8988T (cell line): ENCODE measurements at regions not wholly inside any gene's neighbourhood (a gene's known extent, or its start where the extent isn't known, plus 50 kb on each side); places are given as distances from the start of the nearest gene placed in this dataset.

Experiments used
- DNase-seq: peaks from one replicate; pipeline ENCODE4 v3.0.0; 2011

- DNase-seq = no peak
These were observed 83.3 kb downstream of the EDEM1 start for GRCh38 chr3:5270666-5271371.

DNA sequence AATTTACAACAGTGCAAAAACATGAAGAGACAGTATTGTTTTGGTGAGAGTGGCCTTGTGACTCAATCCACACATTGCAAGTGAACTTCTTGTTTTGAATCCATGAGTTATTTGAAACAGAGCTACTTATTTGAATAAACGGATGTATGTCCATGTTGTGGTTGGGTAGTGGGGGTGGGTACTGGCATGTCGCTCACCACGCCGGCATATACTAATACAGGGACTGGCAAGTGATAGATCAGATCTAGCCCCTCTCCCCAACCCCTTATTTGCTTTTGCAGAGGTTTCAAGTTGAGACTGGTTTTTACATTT, 83.8 kb downstream of the EDEM1 start:
- no peak for DNase-seq

- no peak for DNase-seq
These were observed 84.9 kb downstream of the EDEM1 start for GRCh38 chr3:5272387-5272786.

DNA sequence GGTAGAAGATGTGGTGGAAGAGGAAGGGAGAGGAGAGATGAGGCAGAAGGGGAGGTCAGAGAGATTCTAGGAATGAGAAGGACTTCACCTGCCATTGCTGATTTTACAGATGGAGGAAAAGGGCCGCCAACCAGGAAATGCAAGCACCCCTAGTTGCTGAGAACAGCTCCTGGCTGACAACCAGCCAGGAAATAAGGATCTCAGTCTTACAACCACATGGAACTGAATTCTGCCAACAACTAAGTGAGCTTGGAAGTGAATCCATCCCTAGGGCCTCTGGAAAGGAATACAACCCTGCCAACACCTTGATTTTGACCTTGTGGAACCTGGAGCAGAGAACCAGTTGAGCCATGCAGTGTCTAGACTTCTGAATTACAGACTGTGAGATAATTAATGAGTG, 86.6 kb downstream of the EDEM1 start:
- no peak for DNase-seq

GRCh38 chr3:5275529-5275928, 88.0 kb downstream of the EDEM1 start:
- no peak for DNase-seq

DNA sequence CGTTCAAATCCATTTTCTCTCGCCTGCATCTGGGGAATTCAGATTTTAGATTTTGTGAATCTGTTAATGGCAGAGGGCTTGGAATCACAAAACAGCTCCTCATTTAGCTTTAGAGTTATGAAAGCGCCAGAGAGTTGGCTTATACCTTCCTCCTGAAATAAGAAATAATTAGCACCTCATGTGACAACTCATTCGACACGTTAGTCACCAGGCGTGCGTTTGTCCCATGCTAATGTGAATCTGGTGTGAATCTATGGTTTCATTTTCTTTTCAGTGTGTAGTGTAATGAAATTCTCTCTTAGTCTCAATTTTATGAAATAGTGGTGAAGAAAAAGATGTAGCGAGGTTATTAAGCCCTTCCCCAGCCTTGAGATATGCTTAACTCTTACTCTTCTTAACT, 89.4 kb downstream of the EDEM1 start:
- DNase-seq = no peak

DNA sequence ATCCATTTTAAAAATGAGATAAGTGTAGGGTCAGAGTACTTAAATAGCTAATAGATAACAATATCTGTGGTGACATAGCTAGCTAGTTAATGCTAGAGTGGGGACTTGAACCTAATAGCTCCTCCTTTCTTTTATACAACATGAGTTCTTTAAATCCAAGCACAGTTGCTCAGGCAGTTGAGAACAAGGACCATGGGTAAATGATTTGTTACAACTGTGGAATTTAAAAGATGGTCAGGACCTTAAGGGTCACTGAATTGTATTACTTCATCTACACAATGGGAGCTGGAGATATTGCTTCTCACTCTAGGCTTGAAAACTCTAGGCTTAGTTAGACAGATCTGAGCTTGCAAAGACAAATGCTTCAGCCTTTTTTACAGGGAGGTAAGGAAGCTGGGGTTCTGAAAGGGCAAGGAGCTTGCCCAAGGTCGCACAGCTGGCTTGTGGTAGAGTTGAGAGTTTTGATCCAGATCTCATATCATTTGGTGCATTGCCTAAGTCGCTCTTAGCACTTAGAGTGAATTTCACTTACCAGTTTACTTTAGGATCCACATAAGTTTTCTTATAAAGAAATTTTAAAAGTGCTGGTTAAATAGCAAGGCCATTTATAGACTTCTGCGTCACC, 90.2 kb downstream of the EDEM1 start:
- DNase-seq = no peak

DNA sequence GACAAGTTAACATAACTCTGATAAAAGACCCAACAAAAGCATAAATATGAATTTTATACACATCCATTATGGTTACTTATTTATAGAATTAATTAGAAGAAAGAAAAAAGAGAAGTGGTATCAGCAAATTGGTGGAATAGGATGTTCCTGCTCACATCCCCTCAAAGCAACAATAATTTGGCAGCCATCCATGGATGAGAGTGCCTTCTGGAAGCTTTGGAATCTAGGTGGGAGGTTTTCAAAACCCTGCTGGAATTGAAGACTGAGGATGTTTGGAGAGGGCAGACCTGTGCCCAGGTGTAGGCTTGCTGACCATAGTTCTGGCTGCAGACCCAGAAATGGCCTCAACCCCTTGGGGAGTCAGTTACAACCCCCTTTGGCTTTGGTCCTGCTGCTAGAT, 91.2 kb downstream of the EDEM1 start:
- no peak for DNase-seq

- DNase-seq = no peak
These were observed 95.2 kb downstream of the EDEM1 start for GRCh38 chr3:5282703-5283102.

GRCh38 chr3:5285439-5285838, 97.9 kb downstream of the EDEM1 start:
- DNase-seq = no peak

DNA sequence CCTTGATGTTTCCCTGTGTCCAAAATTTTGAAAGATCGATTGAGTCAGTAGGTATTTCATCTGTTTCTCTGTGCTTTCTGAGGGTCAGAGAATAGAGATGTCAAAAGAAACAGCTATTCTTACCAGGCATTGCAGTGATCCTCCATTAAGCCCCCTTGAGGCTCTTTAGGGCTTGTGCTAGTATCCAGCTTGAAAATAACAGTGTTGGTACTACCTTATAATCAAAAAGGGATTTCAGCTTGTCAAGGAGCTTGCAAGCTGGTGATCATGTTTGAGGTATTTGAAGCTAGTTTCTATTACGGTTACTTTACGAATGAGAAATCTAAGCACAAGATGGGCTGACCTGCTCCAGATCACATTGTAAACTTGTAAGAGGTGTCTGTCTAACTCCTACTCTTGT, 103.4 kb downstream of the EDEM1 start:
- no peak for DNase-seq

DNA sequence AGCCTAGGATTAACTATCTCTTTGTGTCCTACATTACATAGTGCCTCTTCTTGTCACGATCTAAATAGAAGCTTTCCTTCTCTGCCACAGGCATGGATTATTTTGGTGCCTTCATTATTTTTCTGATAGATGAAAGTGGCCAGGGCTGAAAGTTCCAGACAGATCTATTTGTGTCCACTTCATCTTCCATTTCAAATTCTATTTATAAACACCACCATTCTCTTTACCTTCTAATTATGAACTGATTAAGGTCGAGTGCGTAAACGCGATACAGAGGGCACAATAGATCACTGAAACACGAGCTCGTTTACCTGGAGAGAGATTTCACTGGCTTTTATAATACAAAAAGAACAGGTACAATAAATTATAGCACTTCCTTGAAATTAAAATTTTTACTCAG, 105.0 kb downstream of the EDEM1 start:
- no peak for DNase-seq

- no peak for DNase-seq
These were observed 105.7 kb downstream of the EDEM1 start for GRCh38 chr3:5293207-5293606.

DNA sequence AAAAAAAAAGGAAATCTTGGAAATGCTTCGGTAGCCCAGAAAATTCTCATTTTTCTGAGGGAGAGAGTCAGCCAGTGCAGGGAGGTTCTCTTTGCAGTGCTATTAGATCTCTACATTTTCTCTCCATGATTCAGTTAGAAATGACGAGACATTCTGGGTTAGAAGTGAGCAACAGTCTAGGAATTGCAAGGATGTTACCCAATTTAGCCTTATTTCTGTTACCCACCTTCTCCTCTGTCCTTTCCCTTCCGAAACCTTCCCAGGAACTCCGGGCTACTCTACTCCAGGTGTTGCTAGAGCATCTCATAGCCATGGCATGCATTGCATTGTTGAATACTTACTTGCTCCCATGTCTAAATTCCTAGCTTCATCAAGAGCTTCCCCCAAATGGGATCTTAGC, 106.8 kb downstream of the EDEM1 start:
- DNase-seq = no peak

DNA sequence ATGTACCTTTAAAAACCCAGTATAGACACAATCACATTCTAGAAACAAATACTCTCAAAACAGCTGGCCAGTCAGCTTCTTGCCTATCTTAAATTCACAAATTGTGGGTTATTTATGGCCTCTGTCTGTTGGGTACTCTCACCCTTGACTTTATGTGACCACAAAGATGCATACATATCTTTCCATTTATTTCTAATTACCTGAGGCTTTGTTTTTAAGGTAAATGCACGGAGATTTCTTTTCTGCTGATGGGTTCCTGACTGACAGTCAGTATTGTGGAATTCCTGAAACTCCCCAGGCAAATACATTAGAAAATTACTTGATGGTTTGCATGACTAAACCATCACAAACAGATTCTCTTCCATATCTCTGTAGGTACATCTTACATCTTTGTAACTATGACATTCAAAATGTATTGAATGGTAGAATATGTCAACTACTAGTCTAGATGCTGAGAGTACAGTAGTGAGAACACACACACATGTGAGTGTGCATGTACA, 107.7 kb downstream of the EDEM1 start:
- no peak for DNase-seq

DNA sequence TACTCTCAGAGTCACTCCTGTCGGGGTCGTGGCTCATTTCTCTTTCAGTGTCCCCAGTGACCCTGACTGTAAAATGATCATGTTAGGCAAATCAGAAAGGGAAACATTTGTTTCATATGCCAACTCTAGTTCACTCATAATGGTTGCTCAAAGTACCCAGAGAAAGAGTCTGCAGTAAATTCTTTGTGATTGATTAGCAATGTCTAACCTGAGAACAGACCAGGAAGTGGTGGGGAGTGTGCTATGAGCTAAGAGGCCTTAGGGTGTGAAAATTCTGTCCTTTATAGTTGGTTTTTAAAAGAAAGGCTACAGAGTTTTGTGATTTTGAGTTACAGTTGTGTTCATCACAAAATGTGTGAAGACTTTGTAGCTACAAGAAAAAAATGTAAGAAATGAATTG, 108.9 kb downstream of the EDEM1 start:
- DNase-seq = no peak

DNA sequence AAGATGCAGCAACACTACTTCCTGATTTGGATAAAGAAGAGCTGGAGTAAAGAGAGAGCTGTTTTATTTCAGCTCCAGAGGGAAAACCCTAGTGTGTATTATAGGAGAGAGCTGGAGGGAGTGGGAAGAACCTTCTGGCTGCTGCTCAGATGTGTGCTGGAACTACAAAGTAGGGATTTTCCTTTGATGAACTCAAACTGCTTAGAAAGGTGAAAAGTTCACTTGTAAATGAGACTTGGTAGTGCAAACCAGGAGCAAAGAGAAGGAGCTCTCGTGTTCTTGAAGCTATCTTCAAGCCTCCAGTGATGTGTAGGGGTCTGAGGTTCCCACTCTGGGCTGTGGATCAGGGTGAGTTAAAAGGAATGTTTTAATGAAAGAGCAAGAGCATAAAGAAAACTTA, 110.4 kb downstream of the EDEM1 start:
- no peak for DNase-seq

DNA sequence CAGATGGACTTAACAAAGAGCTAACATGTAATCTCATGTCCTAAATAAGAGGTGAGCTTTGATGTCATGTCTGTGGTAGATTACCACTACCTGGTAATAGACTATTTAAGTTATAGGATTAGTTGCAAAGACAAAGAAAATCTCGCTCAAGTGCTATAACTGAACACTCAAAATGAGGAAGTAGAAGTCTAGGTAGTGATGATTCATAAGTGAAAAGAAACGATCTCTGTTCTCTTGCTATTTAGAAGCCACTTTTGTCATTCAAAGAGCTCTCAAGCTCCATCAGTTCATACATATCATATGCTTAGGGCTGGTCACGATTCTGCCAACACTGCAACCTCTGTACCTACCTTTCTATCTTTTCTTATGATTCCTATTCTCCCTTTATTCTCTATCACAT, 110.9 kb downstream of the EDEM1 start:
- no peak for DNase-seq

GRCh38 chr3:5299161-5299560, 111.7 kb downstream of the EDEM1 start:
- no peak for DNase-seq

- no peak for DNase-seq
These were observed 113.1 kb downstream of the EDEM1 start for GRCh38 chr3:5300638-5301037.

GRCh38 chr3:5301651-5302297, 114.3 kb downstream of the EDEM1 start:
- no peak for DNase-seq

- no peak for DNase-seq
These were observed 115.2 kb downstream of the EDEM1 start for GRCh38 chr3:5302661-5303060.

GRCh38 chr3:5304188-5304587, 116.7 kb downstream of the EDEM1 start:
- DNase-seq = no peak
